H1 (cell line): ENCODE measurements at regions not wholly inside any gene's neighbourhood (a gene's known extent, or its start where the extent isn't known, plus 50 kb on each side); places are given as distances from the start of the nearest gene placed in this dataset.

Source experiments
- CTCF ChIP-seq, 3 experiments: IDR thresholded peaks; 1 replicate in 2 of 3; 2 replicates in 1 of 3; pipeline versions ENCODE4 v1.5.1 to v1.6.1; 2011; ENCODE audit warnings: low read length in 3 of 3, mild to moderate bottlenecking in 3 of 3, inconsistent platforms in 2 of 3, low read depth in 1 of 3, moderate library complexity in 1 of 3; ENCODE audit not compliant: insufficient read depth in 1 of 3; ENCODE audit errors: control extremely low read depth in 1 of 3
- E2F6 ChIP-seq: IDR thresholded peaks from 2 replicates; pipeline ENCODE4 v1.6.1; 2012; ENCODE audit warnings: inconsistent platforms
- EGR1 ChIP-seq: IDR thresholded peaks from 2 replicates; pipeline ENCODE4 v1.6.1; 2011; ENCODE audit warnings: low read depth, low read length, borderline replicate concordance
- EP300 ChIP-seq, 2 experiments: IDR thresholded peaks; 1 replicate in 1 of 2; 2 replicates in 1 of 2; pipeline ENCODE4 v1.6.1; 2011 to 2012; ENCODE audit warnings: low read depth in 2 of 2, low read length in 2 of 2, mild to moderate bottlenecking in 2 of 2, borderline replicate concordance in 1 of 2, inconsistent platforms in 1 of 2, moderate library complexity in 1 of 2
- MAFK ChIP-seq: IDR thresholded peaks from 2 replicates; pipeline ENCODE4 v1.6.1; 2012; ENCODE audit warnings: low read depth, mild to moderate bottlenecking, improper control_type of control experiment, low read length
- POLR2AphosphoS5 ChIP-seq: IDR thresholded peaks from 2 replicates; pipeline ENCODE4 v1.6.1; 2011; ENCODE audit warnings: low read depth, low read length
- RAD21 ChIP-seq, 2 experiments: IDR thresholded peaks in 1 of 2; conservative IDR thresholded peaks in 1 of 2; 2 replicates each; pipeline ENCODE4 v1.6.1; 2011; ENCODE audit warnings: low read depth in 2 of 2, low read length in 2 of 2, improper control_type of control experiment in 1 of 2, inconsistent platforms in 1 of 2, mild to moderate bottlenecking in 1 of 2, moderate library complexity in 1 of 2
- SIX5 ChIP-seq: IDR thresholded peaks from 2 replicates; pipeline ENCODE4 v1.6.1; 2011; ENCODE audit warnings: mild to moderate bottlenecking, low read depth, low read length
- SRF ChIP-seq: IDR thresholded peaks from 2 replicates; pipeline ENCODE4 v1.6.1; 2011; ENCODE audit warnings: mild to moderate bottlenecking, low read depth, low read length, moderate library complexity
- TAF1 ChIP-seq: IDR thresholded peaks from 2 replicates; pipeline ENCODE4 v1.6.1; 2011; ENCODE audit warnings: mild to moderate bottlenecking, low read depth, low read length
- ZNF274 ChIP-seq: IDR thresholded peaks from 2 replicates; pipeline ENCODE4 v1.7.0; 2012; ENCODE audit warnings: low read length, borderline replicate concordance; ENCODE audit errors: extremely low read depth

DNA sequence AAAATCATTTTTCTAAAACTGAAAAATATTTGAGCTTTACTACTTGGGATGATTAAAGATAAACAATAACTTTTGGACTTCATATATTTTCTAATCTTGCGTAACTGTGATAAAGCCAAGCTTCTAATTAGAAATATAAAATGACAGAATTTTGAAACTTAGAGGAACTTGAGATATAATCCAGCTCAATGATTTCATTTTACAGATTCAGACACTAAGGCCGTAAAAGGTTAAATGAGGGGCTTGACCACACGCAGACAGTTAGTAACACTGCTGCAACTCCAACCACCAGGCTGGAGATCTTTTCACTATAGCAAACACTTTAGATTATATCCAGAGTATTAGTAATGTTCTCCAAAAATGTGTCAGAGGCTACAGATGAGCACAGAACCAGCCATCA, 445.5 kb downstream of the ZEB2 start:
- TF ChIP-seq SIX5 (no peak), CTCF (IDR thresholded peaks at IDR 0.05; ENCODE audit: control extremely low read depth in 1 of 3, insufficient read depth in 1 of 3, low read depth in 1 of 3, low read length in 3 of 3) (no peak), TAF1 (no peak), SRF (no peak), EGR1 (no peak), RAD21 (IDR thresholded peaks at IDR 0.05 in 1 of 2, conservative IDR thresholded peaks at IDR 0.05 in 1 of 2; ENCODE audit: low read depth in 2 of 2, low read length in 2 of 2) (no peak), POLR2AphosphoS5 (no peak), ZNF274 (no peak), EP300 (IDR thresholded peaks at IDR 0.05; ENCODE audit: borderline replicate concordance in 1 of 2, low read depth in 2 of 2, low read length in 2 of 2) (no peak), MAFK (no peak), E2F6 (no peak)
